ENCODE measurements at regions not wholly inside any gene's neighbourhood (a gene's known extent, or its start where the extent isn't known, plus 50 kb on each side); places are given as distances from the start of the nearest gene placed in this dataset.
A peak's percentile ranks its signal among the peaks of the same experiment; 100 is the strongest.

DNA sequence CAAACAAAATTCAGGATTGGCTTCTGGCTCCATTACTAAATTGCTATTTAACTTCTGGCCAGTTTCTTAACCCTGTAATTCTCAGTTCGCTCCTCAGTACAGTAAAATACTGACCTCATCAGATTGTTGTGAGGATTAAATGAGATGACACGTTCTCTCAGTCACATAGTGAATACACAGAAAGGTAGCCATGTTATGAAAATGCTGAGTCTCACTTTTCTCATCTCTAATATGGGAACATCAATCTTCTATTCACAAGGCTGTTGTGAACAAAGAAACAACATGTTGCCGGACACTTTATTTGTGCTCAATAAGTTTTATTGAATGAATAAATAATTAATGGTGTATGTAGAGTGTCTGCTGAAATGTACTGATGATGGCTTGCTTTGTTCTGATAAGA is 924.5 kb upstream of the GOT2 start:
- H3K36me3 ChIP-seq, result no peaks in the 10 kb centered on the region
- TF ChIP-seq, protein P1, sequence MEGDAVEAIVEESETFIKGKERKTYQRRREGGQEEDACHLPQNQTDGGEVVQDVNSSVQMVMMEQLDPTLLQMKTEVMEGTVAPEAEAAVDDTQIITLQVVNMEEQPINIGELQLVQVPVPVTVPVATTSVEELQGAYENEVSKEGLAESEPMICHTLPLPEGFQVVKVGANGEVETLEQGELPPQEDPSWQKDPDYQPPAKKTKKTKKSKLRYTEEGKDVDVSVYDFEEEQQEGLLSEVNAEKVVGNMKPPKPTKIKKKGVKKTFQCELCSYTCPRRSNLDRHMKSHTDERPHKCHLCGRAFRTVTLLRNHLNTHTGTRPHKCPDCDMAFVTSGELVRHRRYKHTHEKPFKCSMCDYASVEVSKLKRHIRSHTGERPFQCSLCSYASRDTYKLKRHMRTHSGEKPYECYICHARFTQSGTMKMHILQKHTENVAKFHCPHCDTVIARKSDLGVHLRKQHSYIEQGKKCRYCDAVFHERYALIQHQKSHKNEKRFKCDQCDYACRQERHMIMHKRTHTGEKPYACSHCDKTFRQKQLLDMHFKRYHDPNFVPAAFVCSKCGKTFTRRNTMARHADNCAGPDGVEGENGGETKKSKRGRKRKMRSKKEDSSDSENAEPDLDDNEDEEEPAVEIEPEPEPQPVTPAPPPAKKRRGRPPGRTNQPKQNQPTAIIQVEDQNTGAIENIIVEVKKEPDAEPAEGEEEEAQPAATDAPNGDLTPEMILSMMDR (IDR thresholded peaks at IDR 0.05), result no peak
- no peak for TF ChIP-seq POLR2A (IDR thresholded peaks at IDR 0.05; ENCODE audit: low read depth)
- no peak for TF ChIP-seq EP300 (IDR thresholded peaks at IDR 0.05)
- no peak for TF ChIP-seq POLR2AphosphoS5 (IDR thresholded peaks at IDR 0.05)
- no peak overlapping the region for H3K4me3 ChIP-seq
- peaks cover 0 to 3% (median 0%) of the 10 kb centered on the region in 4 donors for H3K9me3 ChIP-seq
- WGBS, result 66% methylated on average over 3 of the region's 3 CpGs
- intact Hi-C loops (cut with DNase I), result no loop called here
- DNase-seq (ENCODE audit: extremely low spot score), result no peak
- peaks cover 0 to 30% (median 18%) of the 10 kb centered on the region in 4 donors for H3K4me1 ChIP-seq
- no peaks in the 10 kb centered on the region for H3K27me3 ChIP-seq
- H3K27ac ChIP-seq (replicated peaks in 1 of 4), result no peak overlapping the region

- Histone ChIP-seq H3K27me3 (no peaks in the 10 kb centered on the region), H3K36me3 (no peaks in the 10 kb centered on the region), H3K4me1 (peaks cover 0 to 38% (median 23%) of the 10 kb centered on the region in 4 donors), H3K4me3 (no peak overlapping the region), H3K9me3 (peaks cover 0 to 8% (median 0%) of the 10 kb centered on the region in 4 donors), H3K27ac (replicated peaks in 1 of 4) (peak overlapping the region in 3 of 4 donors; percentile 16 to 61 (median 59))
- intact Hi-C loops (cut with DNase I), result no loop called here
- TF ChIP-seq POLR2AphosphoS5 (IDR thresholded peaks at IDR 0.05), result no peak
- TF ChIP-seq, protein P1 (IDR thresholded peaks at IDR 0.05), result no peak
- no peak for TF ChIP-seq POLR2A (IDR thresholded peaks at IDR 0.05; ENCODE audit: low read depth)
- TF ChIP-seq EP300 (IDR thresholded peaks at IDR 0.05), result no peak
- 80% methylated on average over 2 of the region's 2 CpGs for WGBS
- no peak for DNase-seq (ENCODE audit: extremely low spot score)
Measured at GRCh38 chr16:59655031-59655430, 920.9 kb upstream of the GOT2 start.

GRCh38 chr16:59654455-59654854 is 920.3 kb upstream of the GOT2 start:
- Histone ChIP-seq H3K4me1 (peaks cover 0 to 38% (median 23%) of the 10 kb centered on the region in 4 donors), H3K36me3 (no peaks in the 10 kb centered on the region), H3K27me3 (no peaks in the 10 kb centered on the region), H3K4me3 (no peak overlapping the region), H3K27ac (replicated peaks in 1 of 4) (peak overlapping the region in 3 of 4 donors; percentile 8 to 61 (median 59)), H3K9me3 (peaks cover 0 to 10% (median 0%) of the 10 kb centered on the region in 4 donors)
- intact Hi-C loops (cut with DNase I), result no loop called here
- TF ChIP-seq, protein P1 (IDR thresholded peaks at IDR 0.05), result no peak
- TF ChIP-seq EP300 (IDR thresholded peaks at IDR 0.05) (no peak), POLR2AphosphoS5 (IDR thresholded peaks at IDR 0.05) (no peak), POLR2A (IDR thresholded peaks at IDR 0.05; ENCODE audit: low read depth) (no peak)
- 44% methylated on average over 1 of the region's 1 CpG for WGBS
- DNase-seq (ENCODE audit: extremely low spot score), result no peak

DNA sequence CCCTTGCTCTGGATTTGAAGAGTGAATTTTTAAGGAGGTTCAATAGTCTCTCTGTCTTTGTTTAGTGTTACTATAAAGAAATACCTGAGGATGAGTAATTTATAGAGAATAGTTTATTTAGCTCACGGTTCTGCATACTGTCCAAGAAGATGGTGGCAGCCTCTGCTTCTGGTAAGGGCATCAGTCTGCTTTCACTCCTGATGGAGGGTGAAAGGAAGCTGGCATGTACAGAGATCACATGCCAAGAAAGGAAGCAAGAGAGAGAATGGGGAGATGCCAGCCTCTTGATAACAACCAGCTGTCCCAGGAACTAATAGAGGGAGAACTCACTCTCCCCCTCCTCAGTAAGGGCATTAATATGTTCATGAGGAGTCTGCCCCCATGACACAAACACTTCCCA is 917.5 kb upstream of the GOT2 start:
- peaks cover 0 to 10% (median 0%) of the 10 kb centered on the region in 4 donors for H3K9me3 ChIP-seq
- H3K27me3 ChIP-seq, result no peaks in the 10 kb centered on the region
- no peak overlapping the region for H3K4me3 ChIP-seq
- WGBS, result 5% methylated on average over 1 of the region's 1 CpG
- TF ChIP-seq, protein P1 (IDR thresholded peaks at IDR 0.05), result no peak
- no peak for TF ChIP-seq EP300 (IDR thresholded peaks at IDR 0.05)
- TF ChIP-seq POLR2AphosphoS5 (IDR thresholded peaks at IDR 0.05), result no peak
- TF ChIP-seq POLR2A (IDR thresholded peaks at IDR 0.05; ENCODE audit: low read depth), result no peak
- H3K36me3 ChIP-seq, result no peaks in the 10 kb centered on the region
- intact Hi-C loops (cut with DNase I), result no loop called here
- H3K4me1 ChIP-seq, result peaks cover 0 to 38% (median 23%) of the 10 kb centered on the region in 4 donors
- no peak for DNase-seq (ENCODE audit: extremely low spot score)
- peak overlapping the region in 1 of 4 donors; percentile 61 for H3K27ac ChIP-seq (replicated peaks in 1 of 4)

DNA sequence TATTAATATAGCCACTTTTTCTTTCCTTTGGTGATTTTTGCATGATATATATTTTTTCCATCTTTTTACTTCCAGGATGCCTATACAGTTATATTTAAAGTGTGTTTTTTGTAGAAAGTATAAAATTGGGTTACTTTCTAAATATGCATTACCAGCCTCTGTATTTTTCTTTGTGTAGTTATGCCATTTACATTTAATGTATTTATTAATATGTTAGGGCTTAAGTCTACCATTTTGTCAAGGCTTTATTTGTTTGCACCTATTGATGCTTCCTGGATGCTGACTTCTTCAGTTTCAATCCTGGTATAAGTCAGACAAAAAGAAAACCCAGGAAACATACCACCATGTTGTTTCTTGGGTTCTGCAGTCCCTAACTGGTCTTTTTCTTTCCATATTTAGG is 911.1 kb upstream of the GOT2 start:
- no peak overlapping the region for H3K27ac ChIP-seq (replicated peaks in 1 of 4)
- DNase-seq (ENCODE audit: extremely low spot score), result no peak
- H3K9me3 ChIP-seq, result peaks cover 0 to 10% (median 8%) of the 10 kb centered on the region in 4 donors
- no peaks in the 10 kb centered on the region for H3K36me3 ChIP-seq
- no peak overlapping the region for H3K4me3 ChIP-seq
- intact Hi-C loops (cut with DNase I), result no loop called here
- no peak for TF ChIP-seq EP300 (IDR thresholded peaks at IDR 0.05)
- TF ChIP-seq POLR2A (IDR thresholded peaks at IDR 0.05; ENCODE audit: low read depth), result no peak
- TF ChIP-seq, protein P1 (IDR thresholded peaks at IDR 0.05), result no peak
- TF ChIP-seq POLR2AphosphoS5 (IDR thresholded peaks at IDR 0.05), result no peak
- H3K4me1 ChIP-seq, result no peaks in the 10 kb centered on the region
- no peaks in the 10 kb centered on the region for H3K27me3 ChIP-seq
